ENCODE measurements at regions not wholly inside any gene's neighbourhood (a gene's known extent, or its start where the extent isn't known, plus 50 kb on each side); places are given as distances from the start of the nearest gene placed in this dataset.

DNA sequence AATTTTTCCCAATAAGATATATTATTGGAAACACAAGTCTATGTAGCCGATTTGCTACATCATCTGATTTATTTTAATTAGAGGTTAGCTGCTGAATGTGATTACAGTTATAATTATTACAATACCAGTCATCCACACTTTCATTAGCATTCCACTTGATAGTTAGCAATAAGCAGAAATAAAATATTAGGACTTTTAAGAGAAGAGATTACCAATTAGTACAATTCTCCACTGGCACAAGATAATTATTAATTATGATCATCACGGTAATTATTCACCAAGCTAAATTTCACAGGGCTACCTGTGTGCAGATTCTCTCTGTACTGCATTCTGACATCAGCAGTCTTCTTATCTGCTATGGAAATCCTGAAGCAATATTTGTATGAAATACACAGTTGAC lies 474.7 kb downstream of the TLE4 start:
- Histone ChIP-seq H3K4me1 (ENCODE audit: insufficient read depth, low read length) (peaks cover 9% of the 10 kb centered on the region; the same call in 1 of the 2 replicates), H3K9ac (ENCODE audit: low read depth, low read length) (no peak overlapping the region), H3K36me3 (ENCODE audit: insufficient read depth, low read depth, low read length) (no peaks in the 10 kb centered on the region), H3K27me3 (ENCODE audit: insufficient read depth, low read length) (no peaks in the 10 kb centered on the region), H3K4me3 (ENCODE audit: low read length) (no peak overlapping the region), H3K27ac (ENCODE audit: low read length) (no peak overlapping the region), H3K9me3 (ENCODE audit: insufficient read depth, low read depth, low read length) (no peaks in the 10 kb centered on the region)

DNA sequence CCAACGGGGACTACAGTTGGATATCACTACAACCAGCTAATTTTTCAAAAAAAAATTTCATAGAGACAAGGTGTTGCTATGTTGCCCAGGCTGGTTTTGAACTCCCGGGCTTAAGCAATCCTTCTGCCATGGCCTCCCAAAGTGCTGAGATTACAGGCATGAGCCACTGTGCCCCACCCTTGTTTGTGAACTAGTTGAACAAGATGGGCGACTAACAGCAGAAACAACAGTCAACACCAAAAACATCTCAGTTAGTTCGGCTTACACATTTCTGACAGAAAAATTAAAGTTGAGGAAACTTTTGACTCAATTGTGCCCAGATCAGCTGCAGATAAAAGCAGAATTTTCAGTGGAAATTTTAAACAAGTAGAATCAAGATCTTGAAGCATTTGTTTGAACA lies 470.1 kb downstream of the TLE4 start:
- Histone ChIP-seq H3K9me3 (ENCODE audit: insufficient read depth, low read depth, low read length) (no peaks in the 10 kb centered on the region), H3K27ac (ENCODE audit: low read length) (no peak overlapping the region), H3K4me3 (ENCODE audit: low read length) (no peak overlapping the region), H3K27me3 (ENCODE audit: insufficient read depth, low read length) (no peaks in the 10 kb centered on the region), H3K4me1 (ENCODE audit: insufficient read depth, low read length) (no peaks in the 10 kb centered on the region), H3K9ac (ENCODE audit: low read depth, low read length) (no peak overlapping the region), H3K36me3 (ENCODE audit: insufficient read depth, low read depth, low read length) (no peaks in the 10 kb centered on the region)

DNA sequence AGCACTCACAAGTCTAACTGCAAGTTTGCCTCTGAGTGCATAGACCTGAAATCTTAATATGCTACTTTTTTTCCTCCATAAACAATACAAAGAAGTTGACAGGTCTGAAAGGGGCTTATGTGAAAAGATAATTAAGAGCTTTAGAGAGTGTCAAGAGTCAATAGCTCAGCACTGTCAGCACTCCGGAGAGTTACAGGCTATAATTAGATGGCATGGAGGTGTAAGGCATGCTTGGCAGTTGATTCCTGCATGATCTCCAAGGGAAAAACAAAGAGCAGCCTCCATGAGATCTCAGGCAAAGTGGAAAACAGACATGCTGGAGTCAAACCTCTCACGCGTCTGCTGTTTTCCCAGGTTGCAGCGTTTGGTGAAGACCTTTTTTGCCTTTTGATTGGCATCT lies 468.7 kb downstream of the TLE4 start:
- H3K9me3 ChIP-seq (ENCODE audit: insufficient read depth, low read depth, low read length): no peaks in the 10 kb centered on the region
- H3K4me1 ChIP-seq (ENCODE audit: insufficient read depth, low read length): no peaks in the 10 kb centered on the region
- no peak overlapping the region for H3K4me3 ChIP-seq (ENCODE audit: low read length)
- no peaks in the 10 kb centered on the region for H3K27me3 ChIP-seq (ENCODE audit: insufficient read depth, low read length)
- no peak overlapping the region for H3K9ac ChIP-seq (ENCODE audit: low read depth, low read length)
- H3K36me3 ChIP-seq (ENCODE audit: insufficient read depth, low read depth, low read length): no peaks in the 10 kb centered on the region
- H3K27ac ChIP-seq (ENCODE audit: low read length): no peak overlapping the region

DNA sequence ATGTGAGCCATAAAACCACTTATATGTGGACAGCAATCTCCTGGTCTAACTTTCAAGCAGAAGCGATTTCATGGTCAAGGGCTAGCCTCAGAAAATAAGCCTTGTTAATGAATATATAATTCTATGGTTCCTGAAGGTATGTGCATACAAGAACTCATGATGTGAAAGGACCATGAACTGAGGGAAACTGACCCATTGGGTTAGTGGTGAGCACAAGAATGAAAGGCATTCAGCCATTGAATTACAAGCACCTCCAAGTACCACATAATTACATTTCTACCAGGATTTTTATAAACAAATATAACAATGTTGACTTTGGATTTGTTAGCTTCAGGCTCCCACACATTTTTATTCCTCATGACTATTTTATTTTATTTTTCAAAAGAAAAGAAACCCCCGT lies 459.0 kb downstream of the TLE4 start:
- H3K27ac ChIP-seq (ENCODE audit: low read length): no peak overlapping the region
- no peaks in the 10 kb centered on the region for H3K4me1 ChIP-seq (ENCODE audit: insufficient read depth, low read length)

DNA sequence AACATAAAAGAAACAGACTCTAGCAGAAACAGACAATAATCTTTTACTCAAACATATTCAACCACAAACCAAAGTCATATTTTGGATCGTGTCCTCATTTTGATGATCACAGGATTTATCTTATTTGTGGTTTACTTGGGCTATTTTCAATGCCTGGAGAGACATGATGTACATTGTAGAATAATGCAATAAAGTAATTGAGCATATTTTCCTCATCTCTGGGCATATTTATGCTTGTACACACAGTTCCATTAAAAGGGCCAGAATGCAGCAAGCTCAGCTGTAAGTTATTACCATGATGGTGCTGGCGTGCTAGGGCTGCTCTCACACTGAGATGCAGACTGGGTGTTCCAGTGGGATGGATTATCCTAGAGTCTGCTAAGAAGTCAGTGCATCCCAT lies 456.7 kb downstream of the TLE4 start:
- H3K27ac ChIP-seq (ENCODE audit: low read length): no peak overlapping the region
- no peaks in the 10 kb centered on the region for H3K27me3 ChIP-seq (ENCODE audit: insufficient read depth, low read length)
- no peaks in the 10 kb centered on the region for H3K9me3 ChIP-seq (ENCODE audit: insufficient read depth, low read depth, low read length)
- no peak overlapping the region for H3K4me3 ChIP-seq (ENCODE audit: low read length)
- H3K36me3 ChIP-seq (ENCODE audit: insufficient read depth, low read depth, low read length): no peaks in the 10 kb centered on the region
- H3K4me1 ChIP-seq (ENCODE audit: insufficient read depth, low read length): no peaks in the 10 kb centered on the region
- H3K9ac ChIP-seq (ENCODE audit: low read depth, low read length): no peak overlapping the region

More for the DNA sequence above, 459.0 kb downstream of the TLE4 start:
- Histone ChIP-seq H3K36me3 (ENCODE audit: insufficient read depth, low read depth, low read length) (no peaks in the 10 kb centered on the region), H3K4me3 (ENCODE audit: low read length) (no peak overlapping the region), H3K27me3 (ENCODE audit: insufficient read depth, low read length) (no peaks in the 10 kb centered on the region), H3K9me3 (ENCODE audit: insufficient read depth, low read depth, low read length) (no peaks in the 10 kb centered on the region), H3K9ac (ENCODE audit: low read depth, low read length) (no peak overlapping the region)

DNA sequence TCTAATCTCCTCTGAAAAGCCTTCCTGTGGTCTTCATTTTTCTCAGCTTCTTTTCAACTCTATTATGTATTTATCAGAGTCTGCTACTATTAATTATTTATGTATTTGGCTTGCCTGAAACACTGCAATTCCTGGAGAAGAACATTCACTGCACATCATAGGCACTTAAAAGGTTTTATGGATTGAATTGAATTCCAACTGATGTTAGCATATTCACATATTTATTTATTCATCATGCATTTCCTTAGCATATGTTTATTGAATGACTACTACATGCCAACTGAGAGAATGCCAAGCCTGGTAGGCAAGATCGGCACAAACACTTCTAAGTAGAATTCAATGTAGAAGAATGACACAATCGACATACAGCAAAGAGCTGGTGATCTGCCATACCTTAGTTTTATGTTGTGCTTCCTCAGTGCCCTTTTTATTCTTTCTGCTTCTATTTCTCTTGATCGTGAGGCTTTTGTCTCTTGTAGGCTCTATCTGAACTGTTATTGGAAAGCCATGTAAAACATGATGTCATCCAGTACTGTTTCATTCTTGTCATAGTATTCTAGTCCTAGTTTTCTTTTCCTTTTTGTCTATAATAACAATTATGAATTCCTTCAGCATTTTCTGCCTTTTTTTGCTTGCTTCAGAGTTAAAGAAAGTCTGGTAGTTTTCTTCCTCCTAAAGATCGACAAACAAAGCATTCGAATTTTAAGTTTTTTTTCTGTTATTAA lies 454.2 kb downstream of the TLE4 start:
- Histone ChIP-seq H3K27me3 (ENCODE audit: insufficient read depth, low read length) (no peaks in the 10 kb centered on the region), H3K27ac (ENCODE audit: low read length) (no peak overlapping the region), H3K4me3 (ENCODE audit: low read length) (no peak overlapping the region), H3K9ac (ENCODE audit: low read depth, low read length) (no peak overlapping the region), H3K9me3 (ENCODE audit: insufficient read depth, low read depth, low read length) (no peaks in the 10 kb centered on the region), H3K4me1 (ENCODE audit: insufficient read depth, low read length) (no peaks in the 10 kb centered on the region), H3K36me3 (ENCODE audit: insufficient read depth, low read depth, low read length) (no peaks in the 10 kb centered on the region)

DNA sequence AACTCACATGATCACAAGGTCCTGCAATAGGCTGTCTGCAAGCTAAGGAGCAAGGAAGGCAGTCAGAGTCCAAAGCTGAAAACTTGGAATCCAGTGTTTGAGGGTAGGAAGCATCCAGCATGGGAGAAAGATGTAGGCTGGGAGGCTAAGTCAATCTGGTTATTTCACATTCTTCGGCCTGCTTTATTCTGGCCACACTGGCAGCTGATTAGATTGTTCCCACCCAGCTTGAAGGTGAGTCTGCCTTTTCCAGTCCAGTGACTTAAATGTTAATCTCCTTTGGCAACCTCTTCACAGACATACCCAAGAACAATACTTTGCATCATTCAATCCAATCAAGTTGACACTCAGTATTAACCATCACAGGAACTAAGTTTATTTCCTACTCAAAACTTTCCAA lies 453.4 kb downstream of the TLE4 start:
- H3K27me3 ChIP-seq (ENCODE audit: insufficient read depth, low read length): no peaks in the 10 kb centered on the region
- H3K4me3 ChIP-seq (ENCODE audit: low read length): no peak overlapping the region; the same call in 1 of the 2 replicates
- no peaks in the 10 kb centered on the region for H3K9me3 ChIP-seq (ENCODE audit: insufficient read depth, low read depth, low read length)
- H3K9ac ChIP-seq (ENCODE audit: low read depth, low read length): no peak overlapping the region
- no peaks in the 10 kb centered on the region for H3K36me3 ChIP-seq (ENCODE audit: insufficient read depth, low read depth, low read length)
- H3K27ac ChIP-seq (ENCODE audit: low read length): no peak overlapping the region
- no peaks in the 10 kb centered on the region for H3K4me1 ChIP-seq (ENCODE audit: insufficient read depth, low read length)

DNA sequence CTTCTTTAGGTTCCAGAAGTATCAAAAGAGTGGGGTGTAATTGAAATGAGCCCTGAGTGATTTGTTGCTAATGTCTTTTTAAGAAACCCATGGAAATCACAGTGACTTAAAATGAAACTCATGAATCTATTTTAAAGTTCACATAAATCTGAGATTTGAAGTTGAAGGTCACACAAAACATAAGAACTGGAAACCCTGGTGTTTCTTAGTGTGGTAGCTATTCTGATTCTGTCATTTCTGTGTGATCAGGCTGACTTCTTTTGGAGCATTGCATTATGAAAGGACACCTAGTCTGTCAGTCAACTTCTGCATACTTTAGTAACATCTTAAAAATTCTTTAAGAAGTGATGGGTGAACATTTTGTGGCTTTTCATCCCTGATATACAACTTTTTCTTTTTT lies 448.8 kb downstream of the TLE4 start:
- Histone ChIP-seq H3K9me3 (ENCODE audit: insufficient read depth, low read depth, low read length) (no peaks in the 10 kb centered on the region), H3K36me3 (ENCODE audit: insufficient read depth, low read depth, low read length) (no peaks in the 10 kb centered on the region), H3K9ac (ENCODE audit: low read depth, low read length) (no peak overlapping the region), H3K27ac (ENCODE audit: low read length) (no peak overlapping the region), H3K27me3 (ENCODE audit: insufficient read depth, low read length) (no peaks in the 10 kb centered on the region), H3K4me1 (ENCODE audit: insufficient read depth, low read length) (no peaks in the 10 kb centered on the region), H3K4me3 (ENCODE audit: low read length) (no peak overlapping the region)

DNA sequence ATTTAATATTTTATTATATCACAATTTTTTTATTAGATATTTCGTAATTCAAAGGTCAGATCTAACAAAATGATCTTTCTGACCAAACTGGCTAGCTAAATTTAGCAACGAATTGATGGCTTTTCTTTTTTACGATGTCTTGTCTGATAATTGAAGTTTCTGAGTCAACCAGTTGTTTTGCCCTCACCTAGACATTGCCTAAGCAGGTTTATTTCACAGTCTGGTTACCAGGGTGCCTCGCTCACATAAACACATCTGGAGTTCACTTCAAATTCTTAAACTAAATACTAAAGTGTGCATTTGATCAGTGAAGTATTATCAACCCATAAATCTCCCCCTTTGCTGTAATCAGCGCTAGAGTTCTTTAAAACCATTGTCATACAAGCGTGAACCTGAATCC lies 448.3 kb downstream of the TLE4 start:
- no peaks in the 10 kb centered on the region for H3K9me3 ChIP-seq (ENCODE audit: insufficient read depth, low read depth, low read length)
- no peak overlapping the region for H3K27ac ChIP-seq (ENCODE audit: low read length)
- H3K9ac ChIP-seq (ENCODE audit: low read depth, low read length): no peak overlapping the region
- H3K36me3 ChIP-seq (ENCODE audit: insufficient read depth, low read depth, low read length): no peaks in the 10 kb centered on the region
- H3K4me1 ChIP-seq (ENCODE audit: insufficient read depth, low read length): no peaks in the 10 kb centered on the region
- H3K27me3 ChIP-seq (ENCODE audit: insufficient read depth, low read length): no peaks in the 10 kb centered on the region
- H3K4me3 ChIP-seq (ENCODE audit: low read length): no peak overlapping the region

DNA sequence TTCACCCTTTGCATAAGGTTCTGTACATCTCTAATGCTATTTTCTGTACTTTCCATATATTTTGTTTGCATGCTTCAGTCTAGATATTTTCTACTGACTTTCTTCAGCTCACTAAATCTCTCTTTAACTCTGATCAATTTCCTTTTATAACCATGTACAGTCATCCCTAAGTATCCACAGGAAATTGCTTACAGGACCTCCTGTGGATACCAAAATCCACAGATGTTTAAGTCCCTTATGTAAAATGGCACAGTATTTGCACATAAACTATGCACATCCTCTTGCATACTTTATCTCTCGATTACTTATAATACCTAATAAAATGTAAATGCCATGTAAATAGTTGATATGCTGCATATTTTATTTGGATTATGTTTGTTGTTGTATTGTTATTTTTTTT lies 442.1 kb downstream of the TLE4 start:
- no peak overlapping the region for H3K9ac ChIP-seq (ENCODE audit: low read depth, low read length)
- no peaks in the 10 kb centered on the region for H3K36me3 ChIP-seq (ENCODE audit: insufficient read depth, low read depth, low read length)
- no peaks in the 10 kb centered on the region for H3K9me3 ChIP-seq (ENCODE audit: insufficient read depth, low read depth, low read length)
- no peaks in the 10 kb centered on the region for H3K4me1 ChIP-seq (ENCODE audit: insufficient read depth, low read length)
- no peak overlapping the region for H3K27ac ChIP-seq (ENCODE audit: low read length)
- H3K4me3 ChIP-seq (ENCODE audit: low read length): no peak overlapping the region
- H3K27me3 ChIP-seq (ENCODE audit: insufficient read depth, low read length): no peaks in the 10 kb centered on the region

DNA sequence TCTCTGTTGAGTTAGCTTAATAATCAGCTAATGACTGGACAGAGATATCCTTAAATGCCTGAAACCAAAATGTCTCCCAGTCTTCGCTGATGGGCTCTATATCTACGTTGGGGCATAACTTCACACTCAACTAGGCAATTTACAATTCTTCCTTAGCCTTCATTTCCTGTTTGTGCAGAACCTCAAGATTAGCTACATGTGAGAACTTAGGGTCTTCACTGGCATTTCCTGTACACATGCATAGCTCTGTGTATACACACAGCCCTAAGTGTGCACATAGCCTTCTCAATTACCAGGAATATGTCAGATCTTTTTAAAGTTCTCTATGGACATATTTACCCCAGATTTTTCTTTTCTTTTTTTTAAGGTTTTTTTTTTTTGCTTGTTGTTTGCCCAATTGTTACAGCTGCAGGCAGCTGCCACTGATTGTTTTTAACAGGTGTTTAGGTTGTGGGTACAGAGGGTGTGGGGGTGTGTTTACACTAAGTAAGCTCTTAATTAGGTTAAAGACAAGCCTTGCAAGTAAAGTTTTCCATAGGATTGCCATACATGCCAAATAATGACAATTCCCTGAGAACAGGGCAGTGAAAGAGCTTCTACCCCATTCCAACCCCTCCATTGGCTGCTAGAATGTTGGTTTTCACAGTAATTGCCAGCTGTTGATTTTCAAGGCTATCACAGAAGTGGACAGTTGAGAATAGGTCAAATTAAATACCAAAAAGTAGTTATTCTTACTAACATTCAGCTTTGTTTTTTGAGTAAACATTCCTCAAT lies 441.0 kb downstream of the TLE4 start:
- Histone ChIP-seq H3K9me3 (ENCODE audit: insufficient read depth, low read depth, low read length) (no peaks in the 10 kb centered on the region), H3K36me3 (ENCODE audit: insufficient read depth, low read depth, low read length) (no peaks in the 10 kb centered on the region), H3K4me1 (ENCODE audit: insufficient read depth, low read length) (no peaks in the 10 kb centered on the region), H3K27ac (ENCODE audit: low read length) (no peak overlapping the region), H3K27me3 (ENCODE audit: insufficient read depth, low read length) (no peaks in the 10 kb centered on the region), H3K9ac (ENCODE audit: low read depth, low read length) (no peak overlapping the region), H3K4me3 (ENCODE audit: low read length) (no peak overlapping the region)

DNA sequence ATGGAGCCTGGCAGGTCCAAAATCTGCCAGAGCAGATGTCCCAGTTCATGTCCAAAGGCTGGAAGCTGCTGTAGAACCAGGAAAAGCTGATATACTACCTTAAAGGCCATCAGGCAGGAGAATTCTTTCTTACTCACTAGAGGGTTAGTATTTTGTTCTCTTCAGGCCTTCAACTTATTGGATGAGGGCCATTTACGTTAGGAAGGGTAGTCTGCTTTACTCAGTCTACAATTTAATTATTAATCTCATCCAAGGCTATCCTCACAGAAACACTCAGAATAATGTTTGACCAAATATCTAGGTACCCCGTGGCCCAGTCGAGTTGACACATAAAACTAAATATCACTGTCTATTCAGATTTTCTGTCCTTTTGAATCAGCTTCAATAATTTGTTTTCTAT lies 437.4 kb downstream of the TLE4 start:
- H3K4me3 ChIP-seq (ENCODE audit: low read length): no peak overlapping the region
- no peaks in the 10 kb centered on the region for H3K9me3 ChIP-seq (ENCODE audit: insufficient read depth, low read depth, low read length)
- H3K9ac ChIP-seq (ENCODE audit: low read depth, low read length): no peak overlapping the region
- no peaks in the 10 kb centered on the region for H3K27me3 ChIP-seq (ENCODE audit: insufficient read depth, low read length)
- H3K27ac ChIP-seq (ENCODE audit: low read length): no peak overlapping the region
- no peaks in the 10 kb centered on the region for H3K36me3 ChIP-seq (ENCODE audit: insufficient read depth, low read depth, low read length)
- no peaks in the 10 kb centered on the region for H3K4me1 ChIP-seq (ENCODE audit: insufficient read depth, low read length)

Measured in iPS-20b (cell line).